K562 (cell line): ENCODE measurements at regions not wholly inside any gene's neighbourhood (a gene's known extent, or its start where the extent isn't known, plus 50 kb on each side); places are given as distances from the start of the nearest gene placed in this dataset.

ENCODE experiments used
- ATAC-seq: fragments of 200-7000 bp; cut with Tn5 transposase; 3 replicates; pipeline ENCODE4 v1.9.1; 2020; ENCODE audit warnings: moderate library complexity
- BruUV-seq: library from RNA; stranded (reverse); fragments of 400-500 nt; replicated peaks from 2 replicates; lab custom pipeline; 2021; lab: Mats Ljungman, UMichigan
- CTCF ChIA-PET: fragments of 300-600 bp; formaldehyde crosslinking; extraction: SDS; loops from one replicate; lab custom pipeline; 2021; ENCODE audit warnings: low intra/inter-chr PET ratio; lab: Yijun Ruan, JAX
- POLR2A ChIA-PET: fragments of 300-600, 350-650 bp; sonication (Branson Sonifier 250); formaldehyde crosslinking; extraction: SDS; loops from one replicate; lab custom pipeline; 2021; ENCODE audit warnings: antibody characterized with exemption, inconsistent platforms; lab: Yijun Ruan, JAX
- DNase-seq, 4 experiments: peaks; one replicate each; pipeline versions ENCODE4 v3.0.0 to v3.0.0-alpha.2; 2011 to 2018; ENCODE audit warnings: low spot score in 3 of 4, mixed read lengths in 3 of 4; ENCODE audit errors: extremely low read depth in 1 of 4
- FAIRE-seq: peaks from 2 replicates; lab custom pipeline; 2011; peaks lifted over from hg19 to GRCh38; lab: Jason Lieb, UNC
- H2AFZ ChIP-seq: 2 replicates; pipeline ENCODE4 v1.6.0; 2011; ENCODE audit warnings: low read depth, low read length, control low read depth, inconsistent platforms
- H3K27ac ChIP-seq: fragments of 200-600 bp; 3 replicates; pipeline ENCODE4 v1.8.0; 2011; ENCODE audit warnings: low read depth, mild to moderate bottlenecking, control low read depth, inconsistent platforms, low read length, moderate library complexity, mixed read lengths; ENCODE audit errors: extremely low read depth
- H3K27me3 ChIP-seq, 2 experiments: fragments of 300-600 bp in 1 of 2; 2 replicates in 1 of 2; 3 replicates in 1 of 2; pipeline versions ENCODE4 v1.6.0 to v1.8.0; 2011; ENCODE audit warnings: inconsistent platforms in 2 of 2, low read length in 2 of 2, mild to moderate bottlenecking in 1 of 2, mixed read lengths in 1 of 2, moderate library complexity in 1 of 2; ENCODE audit not compliant: control insufficient read depth in 2 of 2, insufficient read depth in 2 of 2
- H3K36me3 ChIP-seq: fragments of 300-600 bp; 3 replicates; pipeline ENCODE4 v1.8.0; 2011; ENCODE audit warnings: mild to moderate bottlenecking, low read length, inconsistent platforms; ENCODE audit not compliant: control insufficient read depth, insufficient read depth
- H3K4me1 ChIP-seq, 2 experiments: fragments of 200-600 bp in 1 of 2; replicated peaks in 1 of 2; 2 replicates in 1 of 2; 3 replicates in 1 of 2; pipeline versions ENCODE4 v1.5.1 to v1.8.0; 2011; ENCODE audit warnings: inconsistent platforms in 2 of 2, low read length in 2 of 2, mild to moderate bottlenecking in 1 of 2, mixed read lengths in 1 of 2, moderate library complexity in 1 of 2; ENCODE audit not compliant: control insufficient read depth in 2 of 2, insufficient read depth in 2 of 2
- H3K4me2 ChIP-seq: 2 replicates; pipeline ENCODE4 v1.6.1; 2011; ENCODE audit warnings: low read length, control low read depth, inconsistent platforms, mixed read lengths; ENCODE audit not compliant: insufficient read depth
- H3K4me3 ChIP-seq: fragments of 200-600 bp; sonication (generic), shearing (Covaris generic); 2 replicates; pipeline ENCODE4 v1.5.1; 2016; ENCODE audit warnings: control low read depth, inconsistent platforms
- H3K79me2 ChIP-seq: fragments of 200-600 bp; 3 replicates; pipeline ENCODE4 v1.8.0; 2011; ENCODE audit warnings: low read length, inconsistent platforms; ENCODE audit not compliant: control insufficient read depth, insufficient read depth
- H3K9ac ChIP-seq, 2 experiments: 2 replicates each; pipeline versions ENCODE4 v1.6.0 to v1.6.1; 2011; ENCODE audit warnings: low read depth in 2 of 2, low read length in 2 of 2, control low read depth in 1 of 2, inconsistent platforms in 1 of 2, mild to moderate bottlenecking in 1 of 2, mixed read lengths in 1 of 2; ENCODE audit not compliant: insufficient read depth in 1 of 2
- H3K9me1 ChIP-seq: one replicate; pipeline ENCODE4 v1.6.0; 2011; ENCODE audit warnings: inconsistent platforms, mild to moderate bottlenecking, low read length, moderate library complexity; ENCODE audit not compliant: control insufficient read depth, insufficient read depth
- H3K9me3 ChIP-seq: replicated peaks from 2 replicates; pipeline ENCODE4 v1.5.1; 2011; ENCODE audit warnings: low read depth, low read length, inconsistent platforms; ENCODE audit not compliant: control insufficient read depth, insufficient read depth
- H4K20me1 ChIP-seq: replicated peaks from 2 replicates; pipeline ENCODE4 v1.6.1; 2011; ENCODE audit warnings: low read length, inconsistent platforms, mixed read lengths; ENCODE audit not compliant: control insufficient read depth, insufficient read depth
- DDX20 ChIP-seq: fragments of 450-650 bp; IDR thresholded peaks from 2 replicates; pipeline ENCODE4 v1.6.1; 2016; ENCODE audit warnings: missing genetic modification characterization, low read depth, mild to moderate bottlenecking, missing compliant biosample characterization, moderate library complexity
- ERF ChIP-seq: fragments of 450-650 bp; formaldehyde crosslinking; IDR thresholded peaks from 2 replicates; pipeline ENCODE4 v1.4.0; 2020; ENCODE audit warnings: mild to moderate bottlenecking, mixed read lengths
- FOXA1 ChIP-seq: fragments of 450-650 bp; IDR thresholded peaks from 2 replicates; pipeline ENCODE4 v1.6.1; 2016; ENCODE audit warnings: mild to moderate bottlenecking, borderline replicate concordance
- FOXA3 ChIP-seq, 2 experiments: fragments of 450-650 bp in 1 of 2; sonication (generic) in 1 of 2; formaldehyde crosslinking; IDR thresholded peaks in 1 of 2; conservative IDR thresholded peaks in 1 of 2; 2 replicates each; pipeline versions ENCODE4 v1.4.0 to v1.8.0; 2020 to 2022; ENCODE audit warnings: mild to moderate bottlenecking in 2 of 2, missing genetic modification reagents in 1 of 2
- MXI1 ChIP-seq: IDR thresholded peaks from 2 replicates; pipeline ENCODE4 v1.6.1; 2011; ENCODE audit warnings: low read depth, mild to moderate bottlenecking, improper control_type of control experiment, low read length
- NR2C2 ChIP-seq, 2 experiments: fragments of 200-800 bp in 1 of 2; sonication (Bioruptor generic) in 1 of 2; sonication (generic) in 1 of 2; formaldehyde crosslinking in 1 of 2; IDR thresholded peaks; 2 replicates each; pipeline versions ENCODE4 v1.6.1 to v1.8.0; 2016 to 2022; ENCODE audit warnings: mild to moderate bottlenecking in 1 of 2, missing compliant biosample characterization in 1 of 2, missing genetic modification characterization in 1 of 2, missing genetic modification reagents in 1 of 2
- SRF ChIP-seq, 2 experiments: fragments of 250-450, 450-650 bp in 1 of 2; sonication (Bioruptor Pico) in 1 of 2; sonication (generic) in 1 of 2; formaldehyde crosslinking; IDR thresholded peaks; 2 replicates each; pipeline versions ENCODE4 v1.5.0 to v1.5.1; 2020 to 2022; ENCODE audit warnings: mild to moderate bottlenecking in 1 of 2, missing genetic modification reagents in 1 of 2
- USF1 ChIP-seq: sonication (generic); formaldehyde crosslinking; IDR thresholded peaks from 2 replicates; pipeline ENCODE4 v1.9.0; 2022; ENCODE audit warnings: mild to moderate bottlenecking, missing genetic modification reagents
- XRCC3 ChIP-seq: fragments of 450-650 bp; IDR thresholded peaks from 2 replicates; pipeline ENCODE4 v1.6.1; 2017; ENCODE audit warnings: mild to moderate bottlenecking, moderate library complexity
- ZC3H8 ChIP-seq: fragments of 450-650 bp; IDR thresholded peaks from 2 replicates; pipeline ENCODE4 v1.6.1; 2017
- ZNF124 ChIP-seq: sonication (generic); formaldehyde crosslinking; IDR thresholded peaks from 2 replicates; pipeline ENCODE4 v1.8.1; 2022; ENCODE audit warnings: missing genetic modification reagents
- ZNF79 ChIP-seq: fragments of 250-450 bp; sonication (Bioruptor Pico); IDR thresholded peaks from 2 replicates; pipeline ENCODE4 v1.4.0; 2020; ENCODE audit warnings: low read depth, mild to moderate bottlenecking, moderate library complexity
- WGBS: fragments of 100-300 bp; shearing (Covaris generic); methylation state at CpG from one replicate; pipeline ENCODE4 v1.1.6; 2016; ENCODE audit warnings: low coverage, mixed read lengths; ENCODE audit not compliant: insufficient coverage; ENCODE audit errors: missing lambda C conversion rate; 5-methylcytosine and 5-hydroxymethylcytosine counted together
- in situ Hi-C: fragments of 300-500 bp; cut with MboI; formaldehyde crosslinking; loops from 4 replicates; pipeline ENCODE4 v1.15.0; 2018; ENCODE audit warnings: inconsistent platforms, mixed read lengths
- intact Hi-C: fragments of 100-400 bp; cut with micrococcal nuclease; formaldehyde crosslinking; loops from 2 replicates; pipeline ENCODE4 v1.14.2; 2022
- TF ChIP-seq, protein P1 (sequence below): fragments of 250-450 bp; sonication (Bioruptor Pico); IDR thresholded peaks from 2 replicates; pipeline ENCODE4 v1.8.0; 2022; ENCODE audit warnings: inconsistent platforms

GRCh38 chr4:26175006-26175786 is 145.6 kb upstream of the RBPJ start (continued):
- TF ChIP-seq, protein P1, sequence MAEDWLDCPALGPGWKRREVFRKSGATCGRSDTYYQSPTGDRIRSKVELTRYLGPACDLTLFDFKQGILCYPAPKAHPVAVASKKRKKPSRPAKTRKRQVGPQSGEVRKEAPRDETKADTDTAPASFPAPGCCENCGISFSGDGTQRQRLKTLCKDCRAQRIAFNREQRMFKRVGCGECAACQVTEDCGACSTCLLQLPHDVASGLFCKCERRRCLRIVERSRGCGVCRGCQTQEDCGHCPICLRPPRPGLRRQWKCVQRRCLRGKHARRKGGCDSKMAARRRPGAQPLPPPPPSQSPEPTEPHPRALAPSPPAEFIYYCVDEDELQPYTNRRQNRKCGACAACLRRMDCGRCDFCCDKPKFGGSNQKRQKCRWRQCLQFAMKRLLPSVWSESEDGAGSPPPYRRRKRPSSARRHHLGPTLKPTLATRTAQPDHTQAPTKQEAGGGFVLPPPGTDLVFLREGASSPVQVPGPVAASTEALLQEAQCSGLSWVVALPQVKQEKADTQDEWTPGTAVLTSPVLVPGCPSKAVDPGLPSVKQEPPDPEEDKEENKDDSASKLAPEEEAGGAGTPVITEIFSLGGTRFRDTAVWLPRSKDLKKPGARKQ (CRISPR knock-in tag), result no peak
- TF ChIP-seq XRCC3 (no peak), USF1 (CRISPR knock-in tag) (no peak), ZNF124 (CRISPR knock-in tag) (no peak), FOXA1 (no peak), ERF (CRISPR knock-in tag) (no peak), SRF (CRISPR knock-in tag; IDR thresholded peaks at IDR 0.05) (no peak)

DNA sequence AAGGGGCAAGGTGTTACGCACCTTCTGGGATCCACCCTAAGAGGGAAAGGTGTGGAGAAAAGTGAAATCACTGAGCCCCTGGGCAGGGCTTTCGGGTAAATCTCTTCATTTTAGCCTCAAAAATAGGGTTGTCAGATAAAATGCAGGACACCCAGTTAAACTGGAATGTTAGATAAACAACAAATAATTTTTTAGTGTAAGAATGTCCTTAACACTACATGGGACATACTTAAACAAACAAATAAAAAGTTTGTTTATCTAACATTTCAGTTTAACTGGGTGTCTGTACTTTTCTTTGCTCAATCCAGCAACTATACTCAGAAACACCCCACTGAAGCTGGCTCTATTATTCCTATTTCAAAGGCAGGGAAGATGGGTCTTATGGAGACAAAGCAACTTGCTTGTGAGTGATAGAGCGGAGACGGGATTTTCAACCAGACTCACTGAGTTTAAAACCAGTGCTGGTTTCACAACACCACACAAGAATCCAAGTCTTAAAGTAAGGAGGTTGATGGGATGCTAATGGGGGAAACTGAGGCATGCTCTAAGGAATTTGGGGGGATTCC is 144.8 kb upstream of the RBPJ start:
- TF ChIP-seq NR2C2 (CRISPR knock-in tag; IDR thresholded peaks at IDR 0.05) (no peak), NR2C2 (tag; IDR thresholded peaks at IDR 0.05) (no peak), ZNF79 (no peak), ZC3H8 (no peak), FOXA3 (CRISPR knock-in tag; conservative IDR thresholded peaks at IDR 0.05 in 1 of 2, IDR thresholded peaks at IDR 0.05 in 1 of 2) (no peak), MXI1 (no peak), DDX20 (no peak)
- Histone ChIP-seq H3K9ac (no peak overlapping the region), H4K20me1 (0 out of 2 replicates have a peak, but pooled peaks cover 7% of the 10 kb centered on the region), H3K27me3 (peaks cover 14 to 36% of the 10 kb centered on the region in 2 experiments), H3K4me2 (no peak overlapping the region), H3K27ac (no peak overlapping the region), H3K79me2 (no peaks in the 10 kb centered on the region), H3K9me1 (no peaks in the 10 kb centered on the region), H3K36me3 (no peaks in the 10 kb centered on the region), H3K4me1 (peaks cover 0 to 7% of the 10 kb centered on the region in 2 experiments; a peak in 2 of 5 replicates), H3K9me3 (no peaks in the 10 kb centered on the region), H2AFZ (no peak overlapping the region), H3K4me3 (no peak overlapping the region)
- ChIA-PET POLR2A (interaction anchor here (1.2 kb wide), 1 partner anchor 29 kb away, joined by 4 read pairs; no protein-coding TSS in a partner anchor), CTCF (no interaction called here)
- WGBS, result 6% methylated on average over 4 of the region's 4 CpGs
- in situ Hi-C loops, result no loop called here
- intact Hi-C loops, result no loop called here
- DNase-seq, result no peak
- FAIRE-seq, result no peak
- BruUV-seq, result no TSS peak
- ATAC-seq, result no peak
